ENCODE measurements at regions not wholly inside any gene's neighbourhood (a gene's known extent, or its start where the extent isn't known, plus 50 kb on each side); places are given as distances from the start of the nearest gene placed in this dataset.

DNA sequence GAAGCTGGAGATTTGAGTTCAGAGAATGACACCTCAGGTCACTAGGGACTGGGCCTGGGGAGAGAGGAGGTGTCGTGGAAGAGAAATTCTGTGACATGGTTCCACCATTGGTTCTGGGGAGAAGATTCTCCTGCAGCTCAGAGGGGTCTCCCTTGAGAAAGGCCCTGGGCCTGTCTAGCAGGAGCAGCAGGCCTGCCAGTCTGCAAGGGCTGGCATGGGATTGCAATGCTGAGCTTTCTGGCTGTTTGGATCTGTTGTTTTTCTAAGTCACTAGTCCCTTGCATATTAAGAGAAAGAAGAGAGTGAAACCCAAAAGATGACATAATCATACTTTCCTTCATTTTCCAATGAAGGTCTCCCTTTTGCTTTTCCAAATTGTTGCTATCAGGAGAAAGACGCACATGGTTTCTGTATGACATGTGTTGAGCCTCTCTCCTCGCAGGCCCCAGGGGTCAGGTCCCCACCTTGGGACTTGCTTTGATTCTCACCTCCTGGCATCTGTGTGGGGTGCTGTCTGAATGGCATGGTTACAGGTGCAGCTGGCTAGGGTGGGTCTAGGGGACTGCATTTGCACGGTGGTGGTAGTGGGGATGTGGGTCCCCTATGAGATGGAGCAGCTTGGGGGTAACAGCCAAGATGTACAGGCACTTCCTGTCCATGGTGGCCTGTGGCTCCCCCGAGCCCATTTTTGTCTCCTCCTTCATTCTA, 117.8 kb downstream of the GLI2 start:
- no peak for TF ChIP-seq CTCF (IDR thresholded peaks at IDR 0.05; ENCODE audit: poor library complexity)
- no peak for TF ChIP-seq EZH2 (IDR thresholded peaks at IDR 0.05; ENCODE audit: borderline replicate concordance)
